ENCODE measurements at regions not wholly inside any gene's neighbourhood (a gene's known extent, or its start where the extent isn't known, plus 50 kb on each side); places are given as distances from the start of the nearest gene placed in this dataset.

GRCh38 chr9:26163931-26164330 lies 485.7 kb upstream of the TUSC1 start:
- no peak for TF ChIP-seq CTCF (IDR thresholded peaks at IDR 0.05)
- Histone ChIP-seq H3K36me3 (ENCODE audit: insufficient read depth in 1 of 2, low read depth in 1 of 2) (no peaks in the 10 kb centered on the region), H3K4me1 (no peaks in the 10 kb centered on the region), H3K27ac (no peak overlapping the region), H3K4me3 (no peak overlapping the region), H3K9me3 (no peaks in the 10 kb centered on the region), H3K27me3 (ENCODE audit: insufficient read depth in 3 of 3, low read length in 2 of 3) (no peaks in the 10 kb centered on the region)
- ATAC-seq (no peak), DNase-seq (no peak)
- intact Hi-C loops (cut with DNase I): no loop called here

- Histone ChIP-seq H3K27ac (no peak overlapping the region), H3K4me3 (no peak overlapping the region), H3K9me3 (no peaks in the 10 kb centered on the region), H3K36me3 (ENCODE audit: insufficient read depth in 1 of 2, low read depth in 1 of 2) (no peaks in the 10 kb centered on the region), H3K27me3 (ENCODE audit: insufficient read depth in 3 of 3, low read length in 2 of 3) (no peaks in the 10 kb centered on the region), H3K4me1 (no peaks in the 10 kb centered on the region)
- WGBS, 3 donors: 82 to 96% (median 89%) methylated on average over 2 of the region's 2 CpGs
- intact Hi-C loops (cut with DNase I): no loop called here
- no peak for TF ChIP-seq CTCF (IDR thresholded peaks at IDR 0.05)
- DNase-seq (no peak), ATAC-seq (no peak)
These were observed 481.5 kb upstream of the TUSC1 start for GRCh38 chr9:26159575-26160392.

GRCh38 chr9:26158631-26159150 lies 480.4 kb upstream of the TUSC1 start:
- TF ChIP-seq CTCF (IDR thresholded peaks at IDR 0.05): no peak
- H3K4me1 ChIP-seq: no peaks in the 10 kb centered on the region
- ATAC-seq (no peak), DNase-seq (no peak)
- no peak overlapping the region for H3K4me3 ChIP-seq
- H3K9me3 ChIP-seq: no peaks in the 10 kb centered on the region
- no peaks in the 10 kb centered on the region for H3K27me3 ChIP-seq (ENCODE audit: insufficient read depth in 3 of 3, low read length in 2 of 3)
- 90 to 96% (median 95%) methylated on average over 4 of the region's 4 CpGs for WGBS, 3 donors
- no peaks in the 10 kb centered on the region for H3K36me3 ChIP-seq (ENCODE audit: insufficient read depth in 1 of 2, low read depth in 1 of 2)
- no peak overlapping the region for H3K27ac ChIP-seq
- intact Hi-C loops (cut with DNase I): no loop called here

GRCh38 chr9:26157411-26157810 lies 479.2 kb upstream of the TUSC1 start:
- Histone ChIP-seq H3K27me3 (ENCODE audit: insufficient read depth in 3 of 3, low read length in 2 of 3) (no peaks in the 10 kb centered on the region), H3K36me3 (ENCODE audit: insufficient read depth in 1 of 2, low read depth in 1 of 2) (no peaks in the 10 kb centered on the region), H3K9me3 (no peaks in the 10 kb centered on the region), H3K27ac (no peak overlapping the region), H3K4me1 (no peaks in the 10 kb centered on the region), H3K4me3 (no peak overlapping the region)
- no peak for TF ChIP-seq CTCF (IDR thresholded peaks at IDR 0.05)
- intact Hi-C loops (cut with DNase I): no loop called here
- 58 to 81% (median 65%) methylated on average over 5 of the region's 5 CpGs for WGBS, 3 donors
- DNase-seq: no peak
- no peak for ATAC-seq

- TF ChIP-seq CTCF (IDR thresholded peaks at IDR 0.05): no peak
- no peak overlapping the region for H3K27ac ChIP-seq
- no peak for ATAC-seq
- H3K9me3 ChIP-seq: no peaks in the 10 kb centered on the region
- 90 to 94% (median 91%) methylated on average over 2 of the region's 2 CpGs for WGBS, 3 donors
- no peaks in the 10 kb centered on the region for H3K27me3 ChIP-seq (ENCODE audit: insufficient read depth in 3 of 3, low read length in 2 of 3)
- no peaks in the 10 kb centered on the region for H3K36me3 ChIP-seq (ENCODE audit: insufficient read depth in 1 of 2, low read depth in 1 of 2)
- no peak for DNase-seq
- no peaks in the 10 kb centered on the region for H3K4me1 ChIP-seq
- H3K4me3 ChIP-seq: no peak overlapping the region
- intact Hi-C loops (cut with DNase I): no loop called here
These were observed 474.1 kb upstream of the TUSC1 start for GRCh38 chr9:26152350-26152749.

Data from psoas muscle (tissue), 7 donors.